H1 (cell line): ENCODE measurements at regions not wholly inside any gene's neighbourhood (a gene's known extent, or its start where the extent isn't known, plus 50 kb on each side); places are given as distances from the start of the nearest gene placed in this dataset.
"Not testable (repeated sequence)": the region's sequence is repeated elsewhere in the genome, so short reads cannot be mapped to it uniquely, and the experiment has no call there.

Source experiments
- ATF2 ChIP-seq: IDR thresholded peaks from 2 replicates; pipeline ENCODE4 v1.6.1; 2012; ENCODE audit warnings: low read length, inconsistent platforms
- CHD1 ChIP-seq: IDR thresholded peaks from 2 replicates; pipeline ENCODE4 v1.6.1; 2012; ENCODE audit warnings: low read depth, low read length, improper control_type of control experiment
- CHD2 ChIP-seq: IDR thresholded peaks from 2 replicates; pipeline ENCODE4 v1.6.1; 2012; ENCODE audit warnings: low read length, improper control_type of control experiment
- JUND ChIP-seq: IDR thresholded peaks from 2 replicates; pipeline ENCODE4 v1.6.1; 2011; ENCODE audit warnings: mild to moderate bottlenecking, improper control_type of control experiment, low read length
- POLR2A ChIP-seq, 2 experiments: IDR thresholded peaks; 1 replicate in 1 of 2; 2 replicates in 1 of 2; pipeline ENCODE4 v1.6.1; 2011; ENCODE audit warnings: low read depth in 2 of 2, low read length in 2 of 2, mild to moderate bottlenecking in 2 of 2; ENCODE audit errors: control extremely low read depth in 1 of 2
- TF ChIP-seq, protein P1 (sequence below), 3 experiments: IDR thresholded peaks; 1 replicate in 2 of 3; 2 replicates in 1 of 3; pipeline versions ENCODE4 v1.5.1 to v1.6.1; 2011; ENCODE audit warnings: low read length in 3 of 3, mild to moderate bottlenecking in 3 of 3, inconsistent platforms in 2 of 3, low read depth in 1 of 3, moderate library complexity in 1 of 3; ENCODE audit not compliant: insufficient read depth in 1 of 3; ENCODE audit errors: control extremely low read depth in 1 of 3
- TF ChIP-seq, protein P2 (sequence below): IDR thresholded peaks from 2 replicates; pipeline ENCODE4 v1.6.1; 2011; ENCODE audit warnings: low read depth, mild to moderate bottlenecking, low read length; ENCODE audit not compliant: insufficient read depth

DNA sequence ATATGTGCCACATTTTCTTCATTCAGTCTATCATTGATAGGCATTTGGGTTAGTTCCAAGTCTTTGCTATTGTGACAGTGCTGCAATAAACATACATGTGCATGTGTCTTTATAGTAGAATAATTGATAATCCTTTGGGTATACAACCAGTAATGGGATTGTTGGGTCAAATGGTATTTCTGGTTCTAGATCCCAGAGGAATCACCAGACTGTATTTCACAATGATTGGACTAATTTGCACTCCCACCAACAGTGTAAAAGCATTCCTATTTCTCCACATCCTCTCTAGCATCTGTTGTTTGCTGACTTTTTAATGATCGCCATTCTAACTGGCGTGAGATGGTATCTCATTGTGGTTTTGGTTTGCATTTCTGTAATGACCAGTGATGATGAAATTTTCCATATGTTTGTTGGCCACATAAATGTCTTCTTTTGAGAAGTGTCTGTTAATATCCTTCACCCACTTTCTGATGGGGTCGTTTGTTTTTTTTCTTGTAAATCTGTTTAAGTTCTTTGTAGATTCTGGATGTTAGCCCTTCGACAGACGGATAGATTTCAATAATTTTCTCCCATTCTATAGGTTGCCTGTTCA lies 801.3 kb upstream of the ADAMTS5 start:
- TF ChIP-seq, protein P1, sequence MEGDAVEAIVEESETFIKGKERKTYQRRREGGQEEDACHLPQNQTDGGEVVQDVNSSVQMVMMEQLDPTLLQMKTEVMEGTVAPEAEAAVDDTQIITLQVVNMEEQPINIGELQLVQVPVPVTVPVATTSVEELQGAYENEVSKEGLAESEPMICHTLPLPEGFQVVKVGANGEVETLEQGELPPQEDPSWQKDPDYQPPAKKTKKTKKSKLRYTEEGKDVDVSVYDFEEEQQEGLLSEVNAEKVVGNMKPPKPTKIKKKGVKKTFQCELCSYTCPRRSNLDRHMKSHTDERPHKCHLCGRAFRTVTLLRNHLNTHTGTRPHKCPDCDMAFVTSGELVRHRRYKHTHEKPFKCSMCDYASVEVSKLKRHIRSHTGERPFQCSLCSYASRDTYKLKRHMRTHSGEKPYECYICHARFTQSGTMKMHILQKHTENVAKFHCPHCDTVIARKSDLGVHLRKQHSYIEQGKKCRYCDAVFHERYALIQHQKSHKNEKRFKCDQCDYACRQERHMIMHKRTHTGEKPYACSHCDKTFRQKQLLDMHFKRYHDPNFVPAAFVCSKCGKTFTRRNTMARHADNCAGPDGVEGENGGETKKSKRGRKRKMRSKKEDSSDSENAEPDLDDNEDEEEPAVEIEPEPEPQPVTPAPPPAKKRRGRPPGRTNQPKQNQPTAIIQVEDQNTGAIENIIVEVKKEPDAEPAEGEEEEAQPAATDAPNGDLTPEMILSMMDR (IDR thresholded peaks at IDR 0.05; ENCODE audit: control extremely low read depth in 1 of 3, insufficient read depth in 1 of 3, low read depth in 1 of 3, low read length in 3 of 3), result not testable (repeated sequence)
- TF ChIP-seq, protein P2, sequence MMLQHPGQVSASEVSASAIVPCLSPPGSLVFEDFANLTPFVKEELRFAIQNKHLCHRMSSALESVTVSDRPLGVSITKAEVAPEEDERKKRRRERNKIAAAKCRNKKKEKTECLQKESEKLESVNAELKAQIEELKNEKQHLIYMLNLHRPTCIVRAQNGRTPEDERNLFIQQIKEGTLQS, result not testable (repeated sequence)
- TF ChIP-seq POLR2A (IDR thresholded peaks at IDR 0.05; ENCODE audit: control extremely low read depth in 1 of 2, low read depth in 2 of 2, low read length in 2 of 2); CHD1; ATF2; CHD2; JUND: not testable (repeated sequence)
